ENCODE measurements at regions not wholly inside any gene's neighbourhood (a gene's known extent, or its start where the extent isn't known, plus 50 kb on each side); places are given as distances from the start of the nearest gene placed in this dataset.
"Not testable (repeated sequence)": the region's sequence is repeated elsewhere in the genome, so short reads cannot be mapped to it uniquely, and the experiment has no call there.

DNA sequence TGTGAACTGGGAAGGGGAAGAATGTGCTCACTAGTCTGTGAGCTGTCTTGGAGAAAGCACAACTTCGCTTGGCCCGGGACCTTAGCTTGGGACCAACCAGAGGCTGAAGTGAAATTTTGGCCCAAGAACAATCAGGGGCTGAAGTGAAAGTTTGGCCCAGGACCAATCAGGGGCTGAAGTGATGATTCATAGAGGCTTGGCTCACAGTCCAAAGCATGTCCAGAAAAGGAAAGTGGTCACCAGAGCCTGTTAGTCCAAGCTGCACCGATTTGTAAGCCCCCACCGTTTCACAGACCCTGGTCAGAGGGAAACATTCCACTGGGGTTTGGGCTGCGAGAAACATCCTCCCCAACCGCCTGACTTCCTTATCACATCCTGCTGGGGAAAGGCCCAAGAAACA is 763.3 kb downstream of the SPATA31A7 start:
- DNase-seq (ENCODE audit: low read depth) = peak; percentile 9

DNA sequence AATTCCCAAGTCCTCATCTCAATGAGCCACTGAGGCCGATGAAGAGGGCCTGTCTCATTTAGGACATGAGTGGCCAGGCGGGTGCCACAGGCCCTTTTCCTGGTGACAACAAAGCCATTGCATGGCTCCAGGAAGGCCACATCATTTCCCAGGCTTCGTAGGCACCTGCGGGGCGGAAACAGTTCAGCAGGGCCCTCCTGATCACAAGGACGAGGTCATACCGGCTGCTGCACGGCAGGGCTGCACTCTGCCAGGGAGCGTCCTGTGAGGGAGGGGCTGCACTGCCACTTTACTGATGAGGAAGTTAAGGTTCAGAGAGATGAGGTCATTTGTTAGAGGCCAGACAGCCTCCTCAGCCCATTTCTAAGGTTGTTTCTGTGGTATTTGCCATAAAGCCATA is 781.8 kb downstream of the SPATA31A7 start:
- DNase-seq (ENCODE audit: low read depth) = not testable (repeated sequence)

- not testable (repeated sequence) for DNase-seq (ENCODE audit: low read depth)
These were observed 784.7 kb downstream of the SPATA31A7 start for GRCh38 chr9:61974501-61974900.

GRCh38 chr9:61976318-61976717 is 786.5 kb downstream of the SPATA31A7 start:
- not testable (repeated sequence) for DNase-seq (ENCODE audit: low read depth)

- DNase-seq (ENCODE audit: low read depth) = not testable (repeated sequence)
These were observed 792.9 kb downstream of the SPATA31A7 start for GRCh38 chr9:61982727-61983126.

GRCh38 chr9:61983441-61983840 is 793.6 kb downstream of the SPATA31A7 start:
- DNase-seq (ENCODE audit: low read depth) = not testable (repeated sequence)

DNA sequence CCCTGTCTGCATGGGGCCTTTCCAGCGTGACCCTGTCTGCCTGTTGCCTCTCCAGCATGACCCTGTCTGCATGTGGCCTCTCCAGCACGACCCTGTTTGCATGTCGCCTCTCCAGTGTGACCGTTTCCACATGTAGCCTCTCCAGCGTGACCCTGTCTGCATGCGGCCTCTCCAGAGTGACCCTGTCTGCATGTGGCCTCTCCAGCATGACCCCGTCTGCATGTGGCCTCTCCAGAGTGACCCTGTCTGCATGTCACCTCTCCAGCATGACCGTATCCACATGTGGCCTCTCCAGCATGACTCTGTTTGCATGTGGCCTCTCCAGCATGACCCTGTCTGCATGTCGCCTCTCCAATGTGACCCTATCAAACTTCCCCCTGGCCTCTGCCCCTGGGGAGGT is 794.1 kb downstream of the SPATA31A7 start:
- not testable (repeated sequence) for DNase-seq (ENCODE audit: low read depth)

GRCh38 chr9:61984513-61984912 is 794.7 kb downstream of the SPATA31A7 start:
- not testable (repeated sequence) for DNase-seq (ENCODE audit: low read depth)

GRCh38 chr9:61992110-61992509 is 802.3 kb downstream of the SPATA31A7 start:
- DNase-seq (ENCODE audit: low read depth) = not testable (repeated sequence)

GRCh38 chr9:62032441-62032840 is 842.6 kb downstream of the SPATA31A7 start:
- not testable (repeated sequence) for DNase-seq (ENCODE audit: low read depth)

DNA sequence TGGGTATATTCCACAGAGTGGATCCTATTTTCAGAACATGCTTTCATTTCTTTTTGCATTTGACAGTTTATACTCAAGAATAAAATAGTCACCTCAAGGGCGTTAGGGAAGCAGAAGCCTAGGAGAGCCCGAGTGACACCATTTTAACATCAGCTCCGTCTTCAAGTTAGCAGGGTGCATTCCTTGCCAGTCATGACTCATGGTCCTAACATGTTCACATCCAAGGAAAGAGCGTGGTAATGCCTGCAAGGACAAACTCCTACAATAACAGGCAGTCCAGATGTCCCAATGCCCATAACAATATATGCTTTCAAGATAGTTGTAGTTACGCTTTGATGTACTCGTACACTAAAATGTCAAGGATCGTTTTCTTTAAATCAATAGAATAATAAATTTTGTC is 848.4 kb downstream of the SPATA31A7 start:
- not testable (repeated sequence) for DNase-seq (ENCODE audit: low read depth)

DNA sequence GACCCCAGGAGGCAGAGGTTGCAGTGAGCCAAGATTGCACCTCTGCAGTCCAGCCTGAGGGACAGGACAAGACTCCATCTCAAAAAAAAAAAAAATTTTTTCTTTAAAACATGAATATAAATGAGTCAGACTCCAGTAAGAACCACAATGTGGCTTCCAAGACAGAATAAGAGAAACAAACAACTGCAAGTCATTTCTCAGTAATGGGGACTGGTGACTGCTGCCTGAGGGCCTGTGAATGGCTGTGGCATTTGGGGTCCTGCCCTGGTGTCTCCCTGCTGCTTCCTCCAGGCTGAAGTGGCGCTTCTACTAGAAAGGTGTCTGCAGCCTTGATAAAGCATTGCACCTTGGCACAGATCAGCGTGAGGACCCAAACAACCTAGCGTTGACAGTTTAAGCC is 868.3 kb downstream of the SPATA31A7 start:
- not testable (repeated sequence) for DNase-seq (ENCODE audit: low read depth)

GRCh38 chr9:62071043-62071442 is 881.2 kb downstream of the SPATA31A7 start:
- not testable (repeated sequence) for DNase-seq (ENCODE audit: low read depth)

GRCh38 chr9:62073401-62073800 is 883.6 kb downstream of the SPATA31A7 start:
- DNase-seq (ENCODE audit: low read depth) = not testable (repeated sequence)

- not testable (repeated sequence) for DNase-seq (ENCODE audit: low read depth)
These were observed 894.4 kb downstream of the SPATA31A7 start for GRCh38 chr9:62084245-62084644.

GRCh38 chr9:62095714-62096345 is 906.0 kb downstream of the SPATA31A7 start:
- not testable (repeated sequence) for DNase-seq (ENCODE audit: low read depth)

DNA sequence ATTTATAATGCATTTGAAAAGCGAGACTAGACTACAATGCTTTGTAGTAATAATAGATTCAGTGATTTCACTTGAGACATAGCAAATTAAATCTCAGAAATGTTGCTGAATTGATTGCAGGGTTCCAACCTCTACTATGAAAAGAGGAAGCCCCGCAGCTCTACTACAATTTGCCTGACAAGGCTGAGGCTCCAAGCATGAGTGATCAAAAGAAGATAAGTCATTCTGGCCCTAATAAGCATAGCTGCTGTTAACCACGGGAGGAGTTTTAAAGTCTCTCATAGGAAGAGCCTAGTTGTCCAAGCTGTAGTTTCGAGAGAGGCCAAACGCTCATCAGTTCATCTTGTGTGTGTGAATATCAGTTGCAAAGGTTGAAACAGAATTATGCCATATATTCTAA is 920.6 kb downstream of the SPATA31A7 start:
- DNase-seq (ENCODE audit: low read depth) = not testable (repeated sequence)

GRCh38 chr9:62116951-62117640 is 927.3 kb downstream of the SPATA31A7 start:
- not testable (repeated sequence) for DNase-seq (ENCODE audit: low read depth)

GRCh38 chr9:62119656-62120055 is 929.8 kb downstream of the SPATA31A7 start:
- DNase-seq (ENCODE audit: low read depth) = not testable (repeated sequence)

DNA sequence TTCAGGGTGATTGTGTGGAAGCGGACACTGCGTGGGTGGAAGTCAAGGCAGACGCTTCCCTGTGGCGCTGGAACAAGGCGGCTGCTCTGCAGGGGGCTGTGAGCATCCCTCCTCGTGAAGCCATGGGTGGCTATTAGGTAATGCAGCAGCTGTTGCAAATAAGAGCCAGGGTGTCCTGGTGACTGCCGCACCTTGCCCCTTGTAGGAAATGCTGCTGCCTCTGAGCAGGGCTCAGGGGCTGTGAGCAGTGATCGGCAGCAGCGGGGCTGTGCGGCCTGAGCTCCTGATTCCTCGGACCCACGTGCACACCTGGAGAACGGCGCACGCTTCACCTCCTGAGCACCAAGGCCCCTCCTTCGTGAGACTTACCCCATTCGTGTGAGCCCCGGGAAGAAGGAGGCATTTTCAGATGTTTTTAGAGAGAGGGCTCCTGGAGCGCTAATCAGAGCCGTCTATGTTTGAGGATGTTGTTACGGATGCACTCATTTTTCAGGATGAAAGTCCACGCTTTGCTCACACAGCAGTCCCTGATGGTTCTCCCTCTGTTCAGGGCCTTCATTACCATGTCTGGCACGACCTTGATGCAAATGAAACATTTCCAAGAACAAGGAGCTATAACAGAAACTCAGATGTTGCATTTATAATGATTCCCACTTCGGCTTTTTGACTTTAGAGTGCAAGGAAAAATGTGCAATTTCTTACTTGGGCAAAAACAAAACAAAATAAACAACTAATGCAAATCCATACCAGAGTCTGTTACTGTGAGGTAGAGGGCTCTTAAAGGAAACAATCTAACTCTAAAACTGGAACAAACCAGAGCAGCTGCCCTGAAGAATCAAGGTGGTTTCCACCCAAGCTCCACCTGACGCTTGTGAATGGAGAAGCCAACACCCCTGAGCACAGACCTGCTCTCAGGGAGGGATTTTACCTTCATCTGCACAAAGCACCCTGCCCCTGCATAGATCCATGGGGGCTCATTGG is 936.1 kb downstream of the SPATA31A7 start:
- not testable (repeated sequence) for DNase-seq (ENCODE audit: low read depth)

DNA sequence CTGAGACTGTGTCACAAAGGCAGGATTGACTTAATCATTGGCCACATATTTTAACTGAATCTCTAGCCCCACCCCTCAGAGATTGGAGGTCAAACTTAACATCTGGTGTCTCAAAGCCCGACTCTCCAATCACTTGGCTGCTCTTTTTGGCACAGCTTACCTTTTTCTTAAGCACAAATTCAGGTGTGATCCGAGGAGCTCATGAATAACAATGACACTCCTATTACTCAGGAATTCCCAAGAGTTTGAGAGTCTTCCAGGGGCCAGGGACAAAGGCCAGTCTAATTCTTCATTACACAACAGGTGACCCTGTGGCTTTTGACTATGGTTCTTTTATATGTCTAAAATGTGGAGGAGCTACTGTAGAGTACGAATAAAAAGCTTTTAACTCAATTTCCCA is 945.2 kb downstream of the SPATA31A7 start:
- not testable (repeated sequence) for DNase-seq (ENCODE audit: low read depth)

GRCh38 chr9:62145648-62146047 is 955.8 kb downstream of the SPATA31A7 start:
- not testable (repeated sequence) for DNase-seq (ENCODE audit: low read depth)
